SK-N-SH (cell line): ENCODE measurements at regions not wholly inside any gene's neighbourhood (a gene's known extent, or its start where the extent isn't known, plus 50 kb on each side); places are given as distances from the start of the nearest gene placed in this dataset.

Source experiments
- CTCF ChIA-PET: fragments of 300-600, 350-600 bp; formaldehyde crosslinking; extraction: SDS; loops from one replicate; lab custom pipeline; 2021; lab: Yijun Ruan, JAX
- POLR2A ChIA-PET: fragments of 350-600 bp; sonication (Branson Sonifier 250); formaldehyde crosslinking; extraction: SDS; loops from one replicate; lab custom pipeline; 2020; ENCODE audit warnings: antibody characterized with exemption, inconsistent platforms; lab: Yijun Ruan, JAX
- DNase-seq: peaks from one replicate; pipeline ENCODE4 v3.0.0; 2012
- H2AFZ ChIP-seq: fragments of 200-600 bp; sonication (generic); 2 replicates; pipeline ENCODE4 v1.8.1; 2016; ENCODE audit warnings: antibody characterized with exemption, mild to moderate bottlenecking, low read depth
- H3F3A ChIP-seq: fragments of 200-600 bp; sonication (generic); replicated peaks from 2 replicates; pipeline ENCODE3; 2016; ENCODE audit warnings: antibody characterized with exemption, mild to moderate bottlenecking; ENCODE audit not compliant: insufficient read depth
- H3K27ac ChIP-seq, 2 experiments: fragments of 200-500 bp in 1 of 2; fragments of 200-600 bp in 1 of 2; sonication (Bioruptor generic) in 1 of 2; sonication (generic), shearing (Covaris generic) in 1 of 2; 2 replicates each; pipeline versions ENCODE4 v1.5.1 to v1.6.1; 2014 to 2016; ENCODE audit warnings: low read depth in 2 of 2, inconsistent platforms in 1 of 2, low read length in 1 of 2, mild to moderate bottlenecking in 1 of 2, mixed read lengths in 1 of 2
- H3K27me3 ChIP-seq: fragments of 200-600 bp; sonication (generic), shearing (Covaris generic); 2 replicates; pipeline ENCODE4 v1.6.1; 2016; ENCODE audit warnings: mixed run types; ENCODE audit not compliant: insufficient read depth
- H3K36me3 ChIP-seq, 2 experiments: fragments of 200-500 bp in 1 of 2; fragments of 200-600 bp in 1 of 2; sonication (Bioruptor generic) in 1 of 2; sonication (generic) in 1 of 2; replicated peaks in 1 of 2; 2 replicates each; pipeline versions ENCODE3 to v1.5.1; 2014 to 2016; ENCODE audit warnings: low read length in 1 of 2, mild to moderate bottlenecking in 1 of 2; ENCODE audit not compliant: insufficient read depth in 2 of 2, control insufficient read depth in 1 of 2
- H3K4me1 ChIP-seq, 2 experiments: fragments of 200-500 bp in 1 of 2; fragments of 200-600 bp in 1 of 2; sonication (Bioruptor generic) in 1 of 2; sonication (generic), shearing (Covaris generic) in 1 of 2; 2 replicates each; pipeline versions ENCODE4 v1.5.1 to v1.6.1; 2014 to 2016; ENCODE audit warnings: low read depth in 1 of 2, low read length in 1 of 2, mixed run types in 1 of 2; ENCODE audit not compliant: insufficient read depth in 2 of 2, control insufficient read depth in 1 of 2
- H3K4me2 ChIP-seq: fragments of 200-600 bp; sonication (generic), shearing (Covaris generic); 2 replicates; pipeline ENCODE4 v1.6.1; 2017; ENCODE audit warnings: mixed run types
- H3K4me3 ChIP-seq, 2 experiments: fragments of 200-500 bp in 1 of 2; fragments of 200-600 bp in 1 of 2; sonication (Bioruptor generic) in 1 of 2; sonication (generic), shearing (Covaris generic) in 1 of 2; 2 replicates each; pipeline versions ENCODE4 v1.5.1 to v1.8.1; 2014 to 2016; ENCODE audit warnings: low read depth in 2 of 2, inconsistent platforms in 1 of 2, low read length in 1 of 2, mild to moderate bottlenecking in 1 of 2, mixed read lengths in 1 of 2, moderate library complexity in 1 of 2
- H3K79me2 ChIP-seq: fragments of 200-600 bp; sonication (generic); 2 replicates; pipeline ENCODE4 v1.8.1; 2017; ENCODE audit warnings: mild to moderate bottlenecking; ENCODE audit not compliant: insufficient read depth
- H3K9ac ChIP-seq: fragments of 200-600 bp; sonication (generic); 2 replicates; pipeline ENCODE4 v1.6.1; 2017; ENCODE audit warnings: mixed run types
- H3K9me2 ChIP-seq: fragments of 200-600 bp; sonication (generic); 2 replicates; pipeline ENCODE4 v1.6.1; 2017; ENCODE audit warnings: mixed run types
- H3K9me3 ChIP-seq: fragments of 200-600 bp; sonication (generic); 2 replicates; pipeline ENCODE4 v1.6.1; 2017; ENCODE audit warnings: mixed run types, mild to moderate bottlenecking, moderate library complexity
- H4K20me1 ChIP-seq: fragments of 200-600 bp; sonication (generic); 2 replicates; pipeline ENCODE4 v1.6.1; 2017; ENCODE audit warnings: mild to moderate bottlenecking, mixed run types; ENCODE audit not compliant: insufficient read depth
- ELF1 ChIP-seq: IDR thresholded peaks from 2 replicates; pipeline ENCODE4 v1.4.0; 2012
- EP300 ChIP-seq, 2 experiments: IDR thresholded peaks; 2 replicates each; pipeline versions ENCODE4 v1.4.0 to v1.6.1; 2012; ENCODE audit warnings: borderline replicate concordance in 1 of 2, low read depth in 1 of 2, low read length in 1 of 2
- EZH2phosphoT487 ChIP-seq: fragments of 200-600 bp; sonication (generic); IDR thresholded peaks from 2 replicates; pipeline ENCODE4 v1.6.1; 2017; ENCODE audit warnings: low read depth, mixed run types, mild to moderate bottlenecking, antibody characterized with exemption, moderate library complexity, borderline replicate concordance
- FOXM1 ChIP-seq: IDR thresholded peaks from 2 replicates; pipeline ENCODE4 v1.4.0; 2012; ENCODE audit warnings: low read depth, mild to moderate bottlenecking
- MEF2A ChIP-seq: IDR thresholded peaks from 2 replicates; pipeline ENCODE4 v1.4.0; 2012; ENCODE audit warnings: low read depth, borderline replicate concordance
- MXI1 ChIP-seq: IDR thresholded peaks from 2 replicates; pipeline ENCODE4 v1.6.1; 2012; ENCODE audit warnings: mild to moderate bottlenecking, low read depth, low read length, improper control_type of control experiment
- NFIC ChIP-seq: IDR thresholded peaks from 2 replicates; pipeline ENCODE4 v1.4.0; 2012; ENCODE audit warnings: borderline replicate concordance
- NRF1 ChIP-seq: IDR thresholded peaks from 2 replicates; pipeline ENCODE4 v1.6.1; 2012; ENCODE audit warnings: low read depth, mild to moderate bottlenecking, low read length
- RFX5 ChIP-seq: IDR thresholded peaks from 2 replicates; pipeline ENCODE4 v1.6.1; 2012; ENCODE audit warnings: mild to moderate bottlenecking, improper control_type of control experiment, low read length
- SIN3A ChIP-seq: IDR thresholded peaks from 2 replicates; pipeline ENCODE4 v1.6.1; 2012; ENCODE audit warnings: low read depth, mild to moderate bottlenecking, low read length, moderate library complexity, borderline replicate concordance
- TAF1 ChIP-seq: IDR thresholded peaks from 2 replicates; pipeline ENCODE4 v1.6.1; 2012; ENCODE audit warnings: low read depth, mild to moderate bottlenecking, low read length, moderate library complexity, borderline replicate concordance
- TCF12 ChIP-seq: IDR thresholded peaks from 2 replicates; pipeline ENCODE4 v1.4.0; 2012
- TEAD4 ChIP-seq: IDR thresholded peaks from 2 replicates; pipeline ENCODE4 v1.4.0; 2012; ENCODE audit warnings: mild to moderate bottlenecking, borderline replicate concordance; ENCODE audit not compliant: insufficient read depth
- YY1 ChIP-seq: IDR thresholded peaks from 2 replicates; pipeline ENCODE4 v1.4.0; 2012; ENCODE audit warnings: low read depth, mild to moderate bottlenecking
- WGBS: methylation state at CpG from one replicate; pipeline ENCODE4 v1.1.6; 2017; ENCODE audit warnings: low lambda C conversion rate; 5-methylcytosine and 5-hydroxymethylcytosine counted together
- TF ChIP-seq, protein P1 (sequence below): IDR thresholded peaks from 2 replicates; pipeline ENCODE4 v1.6.1; 2012; ENCODE audit warnings: mild to moderate bottlenecking, low read depth, low read length, moderate library complexity
- TF ChIP-seq, protein P2 (sequence below): IDR thresholded peaks from 2 replicates; pipeline ENCODE4 v1.4.0; 2012; ENCODE audit warnings: low read depth, borderline replicate concordance
- TF ChIP-seq, protein P3 (sequence below): IDR thresholded peaks from 2 replicates; pipeline ENCODE4 v1.4.0; 2012; ENCODE audit warnings: low read depth
- TF ChIP-seq, protein P4 (sequence below): IDR thresholded peaks from 2 replicates; pipeline ENCODE4 v1.4.0; 2012; ENCODE audit warnings: low read depth, borderline replicate concordance
- TF ChIP-seq, protein P5 (sequence below): fragments of 150-350 bp; IDR thresholded peaks from 2 replicates; pipeline ENCODE4 v1.6.1; 2016; ENCODE audit warnings: mild to moderate bottlenecking, low read depth, low read length

DNA sequence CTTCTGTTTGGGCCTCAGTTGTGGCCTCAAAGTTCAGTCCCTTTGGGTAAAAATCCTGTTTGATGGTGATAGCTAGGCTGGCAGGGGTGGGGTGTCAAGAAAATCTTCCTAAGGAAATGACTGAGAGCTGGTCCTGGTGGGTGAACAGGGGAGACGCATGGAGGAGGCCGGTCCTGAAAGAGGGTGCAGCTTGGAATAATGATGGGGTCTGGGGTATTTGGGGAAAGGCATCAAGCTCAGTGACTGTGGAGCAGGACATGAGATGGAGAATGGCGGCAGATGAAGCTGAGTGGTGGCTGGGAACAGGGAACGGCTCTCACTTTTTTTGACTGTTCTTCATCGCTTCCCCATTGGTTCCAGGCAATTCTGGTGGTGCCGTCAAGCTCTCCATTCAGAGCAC, 140.7 kb upstream of the PKDCC start:
- DNase-seq: no peak
- CTCF ChIA-PET: interaction anchor here (1.2 kb wide), 1 partner anchor 14 kb away, joined by 3 read pairs; no protein-coding TSS in a partner anchor

DNA sequence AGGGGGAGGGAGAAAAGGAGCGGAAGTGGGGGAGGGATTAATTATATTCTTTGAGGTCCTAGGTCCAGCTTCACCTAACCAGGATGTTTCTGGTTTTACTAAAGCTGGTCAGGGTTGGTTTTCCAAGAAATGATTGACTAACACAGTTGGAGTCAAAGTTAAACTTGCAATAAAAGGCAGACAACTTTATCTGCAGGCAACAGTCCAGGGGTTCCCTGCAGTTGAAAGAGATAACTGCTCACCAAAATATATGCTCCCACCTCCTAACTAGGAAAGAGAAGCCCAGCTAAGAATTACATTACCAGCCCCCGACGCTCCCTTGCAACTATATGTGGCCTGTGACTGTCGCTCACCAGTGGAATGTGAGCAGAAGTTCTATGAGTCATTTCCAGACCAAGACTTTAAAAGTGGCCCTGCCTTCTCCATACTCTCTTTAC, 140.0 kb upstream of the PKDCC start:
- H3K9me2 ChIP-seq: no peaks in the 10 kb centered on the region
- no peaks in the 10 kb centered on the region for H3F3A ChIP-seq
- no peak overlapping the region for H2AFZ ChIP-seq
- no peak overlapping the region for H3K4me2 ChIP-seq
- no peak for DNase-seq
- no peak overlapping the region for H3K9ac ChIP-seq
- no peaks in the 10 kb centered on the region for H3K36me3 ChIP-seq
- 64% methylated on average over 4 of the region's 4 CpGs for WGBS
- CTCF ChIA-PET: interaction anchor here (2.2 kb wide), 1 partner anchor 12 kb away, joined by 10 read pairs; no protein-coding TSS in a partner anchor
- TF ChIP-seq NRF1 (no peak), YY1 (no peak), EP300 (IDR thresholded peaks at IDR 0.05; ENCODE audit: borderline replicate concordance in 1 of 2, low read depth in 1 of 2, low read length in 1 of 2) (no peak), FOXM1 (no peak), TEAD4 (no peak), TAF1 (no peak), ELF1 (no peak), NFIC (no peak), TCF12 (no peak), EZH2phosphoT487 (no peak)
- TF ChIP-seq, protein P1, sequence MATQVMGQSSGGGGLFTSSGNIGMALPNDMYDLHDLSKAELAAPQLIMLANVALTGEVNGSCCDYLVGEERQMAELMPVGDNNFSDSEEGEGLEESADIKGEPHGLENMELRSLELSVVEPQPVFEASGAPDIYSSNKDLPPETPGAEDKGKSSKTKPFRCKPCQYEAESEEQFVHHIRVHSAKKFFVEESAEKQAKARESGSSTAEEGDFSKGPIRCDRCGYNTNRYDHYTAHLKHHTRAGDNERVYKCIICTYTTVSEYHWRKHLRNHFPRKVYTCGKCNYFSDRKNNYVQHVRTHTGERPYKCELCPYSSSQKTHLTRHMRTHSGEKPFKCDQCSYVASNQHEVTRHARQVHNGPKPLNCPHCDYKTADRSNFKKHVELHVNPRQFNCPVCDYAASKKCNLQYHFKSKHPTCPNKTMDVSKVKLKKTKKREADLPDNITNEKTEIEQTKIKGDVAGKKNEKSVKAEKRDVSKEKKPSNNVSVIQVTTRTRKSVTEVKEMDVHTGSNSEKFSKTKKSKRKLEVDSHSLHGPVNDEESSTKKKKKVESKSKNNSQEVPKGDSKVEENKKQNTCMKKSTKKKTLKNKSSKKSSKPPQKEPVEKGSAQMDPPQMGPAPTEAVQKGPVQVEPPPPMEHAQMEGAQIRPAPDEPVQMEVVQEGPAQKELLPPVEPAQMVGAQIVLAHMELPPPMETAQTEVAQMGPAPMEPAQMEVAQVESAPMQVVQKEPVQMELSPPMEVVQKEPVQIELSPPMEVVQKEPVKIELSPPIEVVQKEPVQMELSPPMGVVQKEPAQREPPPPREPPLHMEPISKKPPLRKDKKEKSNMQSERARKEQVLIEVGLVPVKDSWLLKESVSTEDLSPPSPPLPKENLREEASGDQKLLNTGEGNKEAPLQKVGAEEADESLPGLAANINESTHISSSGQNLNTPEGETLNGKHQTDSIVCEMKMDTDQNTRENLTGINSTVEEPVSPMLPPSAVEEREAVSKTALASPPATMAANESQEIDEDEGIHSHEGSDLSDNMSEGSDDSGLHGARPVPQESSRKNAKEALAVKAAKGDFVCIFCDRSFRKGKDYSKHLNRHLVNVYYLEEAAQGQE: no peak
- TF ChIP-seq, protein P2, sequence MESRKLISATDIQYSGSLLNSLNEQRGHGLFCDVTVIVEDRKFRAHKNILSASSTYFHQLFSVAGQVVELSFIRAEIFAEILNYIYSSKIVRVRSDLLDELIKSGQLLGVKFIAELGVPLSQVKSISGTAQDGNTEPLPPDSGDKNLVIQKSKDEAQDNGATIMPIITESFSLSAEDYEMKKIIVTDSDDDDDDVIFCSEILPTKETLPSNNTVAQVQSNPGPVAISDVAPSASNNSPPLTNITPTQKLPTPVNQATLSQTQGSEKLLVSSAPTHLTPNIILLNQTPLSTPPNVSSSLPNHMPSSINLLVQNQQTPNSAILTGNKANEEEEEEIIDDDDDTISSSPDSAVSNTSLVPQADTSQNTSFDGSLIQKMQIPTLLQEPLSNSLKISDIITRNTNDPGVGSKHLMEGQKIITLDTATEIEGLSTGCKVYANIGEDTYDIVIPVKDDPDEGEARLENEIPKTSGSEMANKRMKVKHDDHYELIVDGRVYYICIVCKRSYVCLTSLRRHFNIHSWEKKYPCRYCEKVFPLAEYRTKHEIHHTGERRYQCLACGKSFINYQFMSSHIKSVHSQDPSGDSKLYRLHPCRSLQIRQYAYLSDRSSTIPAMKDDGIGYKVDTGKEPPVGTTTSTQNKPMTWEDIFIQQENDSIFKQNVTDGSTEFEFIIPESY: no peak
- TF ChIP-seq, protein P3, sequence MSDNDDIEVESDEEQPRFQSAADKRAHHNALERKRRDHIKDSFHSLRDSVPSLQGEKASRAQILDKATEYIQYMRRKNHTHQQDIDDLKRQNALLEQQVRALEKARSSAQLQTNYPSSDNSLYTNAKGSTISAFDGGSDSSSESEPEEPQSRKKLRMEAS: no peak
- TF ChIP-seq, protein P4, sequence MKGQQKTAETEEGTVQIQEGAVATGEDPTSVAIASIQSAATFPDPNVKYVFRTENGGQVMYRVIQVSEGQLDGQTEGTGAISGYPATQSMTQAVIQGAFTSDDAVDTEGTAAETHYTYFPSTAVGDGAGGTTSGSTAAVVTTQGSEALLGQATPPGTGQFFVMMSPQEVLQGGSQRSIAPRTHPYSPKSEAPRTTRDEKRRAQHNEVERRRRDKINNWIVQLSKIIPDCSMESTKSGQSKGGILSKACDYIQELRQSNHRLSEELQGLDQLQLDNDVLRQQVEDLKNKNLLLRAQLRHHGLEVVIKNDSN: no peak
- TF ChIP-seq, all 33 proteins: peak for 0
- H3K4me3 ChIP-seq: no peak overlapping the region
- H3K79me2 ChIP-seq: no peaks in the 10 kb centered on the region
- H3K27ac ChIP-seq: no peak overlapping the region
- H3K9me3 ChIP-seq: no peaks in the 10 kb centered on the region
- H4K20me1 ChIP-seq: no peaks in the 10 kb centered on the region
- H3K4me1 ChIP-seq: peaks cover 3 to 10% of the 10 kb centered on the region in 2 experiments; a peak in 1 of 4 replicates
- H3K27me3 ChIP-seq: no peaks in the 10 kb centered on the region; the same call in 1 of the 2 replicates
- POLR2A ChIA-PET: no interaction called here

More for the DNA sequence above, 140.7 kb upstream of the PKDCC start:
- WGBS: 79% methylated on average over 6 of the region's 6 CpGs
- Histone ChIP-seq H3K4me2 (no peak overlapping the region), H3K79me2 (no peaks in the 10 kb centered on the region), H3F3A (no peaks in the 10 kb centered on the region), H4K20me1 (no peaks in the 10 kb centered on the region), H3K27me3 (peaks cover 4% of the 10 kb centered on the region; the same call in 1 of the 2 replicates), H3K9me3 (no peaks in the 10 kb centered on the region), H3K9me2 (no peaks in the 10 kb centered on the region), H3K4me3 (no peak overlapping the region), H3K36me3 (no peaks in the 10 kb centered on the region), H3K4me1 (peaks cover 3 to 10% of the 10 kb centered on the region in 2 experiments; a peak in 1 of 4 replicates), H2AFZ (no peak overlapping the region), H3K27ac (no peak overlapping the region), H3K9ac (no peak overlapping the region)
- POLR2A ChIA-PET: interaction anchor here (0.7 kb wide), 1 partner anchor 28 kb away, joined by 3 read pairs; no protein-coding TSS in a partner anchor
- no peak for TF ChIP-seq RFX5
- no peak for TF ChIP-seq ELF1
- no peak for TF ChIP-seq YY1
- TF ChIP-seq MXI1: no peak
- TF ChIP-seq, protein P5, sequence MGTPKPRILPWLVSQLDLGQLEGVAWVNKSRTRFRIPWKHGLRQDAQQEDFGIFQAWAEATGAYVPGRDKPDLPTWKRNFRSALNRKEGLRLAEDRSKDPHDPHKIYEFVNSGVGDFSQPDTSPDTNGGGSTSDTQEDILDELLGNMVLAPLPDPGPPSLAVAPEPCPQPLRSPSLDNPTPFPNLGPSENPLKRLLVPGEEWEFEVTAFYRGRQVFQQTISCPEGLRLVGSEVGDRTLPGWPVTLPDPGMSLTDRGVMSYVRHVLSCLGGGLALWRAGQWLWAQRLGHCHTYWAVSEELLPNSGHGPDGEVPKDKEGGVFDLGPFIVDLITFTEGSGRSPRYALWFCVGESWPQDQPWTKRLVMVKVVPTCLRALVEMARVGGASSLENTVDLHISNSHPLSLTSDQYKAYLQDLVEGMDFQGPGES: no peak
- TF ChIP-seq MEF2A: no peak
- no peak for TF ChIP-seq SIN3A
